ENCODE measurements at regions not wholly inside any gene's neighbourhood (a gene's known extent, or its start where the extent isn't known, plus 50 kb on each side); places are given as distances from the start of the nearest gene placed in this dataset.

DNA sequence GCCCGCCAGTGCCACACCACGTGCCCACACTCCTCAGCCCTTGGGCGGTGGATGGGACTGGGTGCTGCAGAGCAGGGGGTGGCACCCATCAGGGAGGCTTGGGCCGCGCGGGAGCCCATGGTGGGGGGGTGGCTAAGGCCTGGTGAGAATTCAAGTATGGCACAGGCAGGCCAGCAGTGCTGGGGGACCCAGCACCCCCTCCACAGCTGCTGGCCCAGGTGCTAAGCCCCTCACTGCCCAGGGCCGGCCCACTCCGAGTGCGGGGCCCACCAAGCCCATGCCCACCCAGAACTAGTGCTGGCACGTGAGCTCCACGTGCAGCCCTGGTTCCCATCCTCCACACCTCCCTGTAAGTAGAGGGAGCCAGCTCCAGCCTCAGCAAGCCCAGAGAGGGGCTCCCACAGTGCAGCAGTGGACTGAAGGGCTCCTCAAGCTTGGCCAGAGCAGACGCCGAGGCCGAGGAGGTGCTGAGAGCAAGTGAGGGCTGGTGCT, 1091.1 kb upstream of the GJE1 start:
- ChIA-PET POLR2A (ENCODE audit: low non-redundant PET) (no interaction called here), CTCF (no interaction called here)
- H3K36me3 ChIP-seq (ENCODE audit: insufficient read depth, low read length, poor library complexity, severe bottlenecking), result no peaks in the 10 kb centered on the region

GRCh38 chr6:141035312-141036200, 1097.2 kb upstream of the GJE1 start:
- no peak for TF ChIP-seq EZH2 (IDR thresholded peaks at IDR 0.05; ENCODE audit: borderline replicate concordance, low read depth, low read length, poor library complexity, severe bottlenecking)
- no peak for TF ChIP-seq CTCF (conservative IDR thresholded peaks at IDR 0.05; ENCODE audit: low read depth, low read length)
- H3K36me3 ChIP-seq (ENCODE audit: insufficient read depth, low read length, poor library complexity, severe bottlenecking), result no peaks in the 10 kb centered on the region
- H3K9me3 ChIP-seq (ENCODE audit: low read depth, low read length, poor library complexity, severe bottlenecking), result no peaks in the 10 kb centered on the region
- ChIA-PET POLR2A (ENCODE audit: low non-redundant PET) (no interaction called here), CTCF (no interaction called here)
- BruUV-seq (replicated peaks), result no TSS peak
- no peak overlapping the region for H3K4me3 ChIP-seq (ENCODE audit: low read depth, low read length, poor library complexity, severe bottlenecking)
- no peaks in the 10 kb centered on the region for H3K27me3 ChIP-seq (replicated peaks; ENCODE audit: insufficient read depth, low read depth, low read length, poor library complexity)
- no peak overlapping the region for H3K27ac ChIP-seq (ENCODE audit: low read depth, low read length, poor library complexity, severe bottlenecking)
- DNase-seq (ENCODE audit: low spot score), result no peak
- intact Hi-C loops (cut with micrococcal nuclease; ENCODE audit: unreplicated experiment), result no loop called here
- no peaks in the 10 kb centered on the region for H3K4me1 ChIP-seq (ENCODE audit: insufficient read depth, low read length, poor library complexity, severe bottlenecking)

More for the DNA sequence above, 1091.1 kb upstream of the GJE1 start:
- H3K27me3 ChIP-seq (replicated peaks; ENCODE audit: insufficient read depth, low read depth, low read length, poor library complexity), result no peaks in the 10 kb centered on the region
- H3K4me3 ChIP-seq (ENCODE audit: low read depth, low read length, poor library complexity, severe bottlenecking), result no peak overlapping the region
- BruUV-seq (replicated peaks), result no TSS peak
- no peak for TF ChIP-seq CTCF (conservative IDR thresholded peaks at IDR 0.05; ENCODE audit: low read depth, low read length)
- no peak for TF ChIP-seq EZH2 (IDR thresholded peaks at IDR 0.05; ENCODE audit: borderline replicate concordance, low read depth, low read length, poor library complexity, severe bottlenecking)
- intact Hi-C loops (cut with micrococcal nuclease; ENCODE audit: unreplicated experiment), result no loop called here
- DNase-seq (ENCODE audit: low spot score), result no peak
- H3K9me3 ChIP-seq (ENCODE audit: low read depth, low read length, poor library complexity, severe bottlenecking), result peaks cover 6% of the 10 kb centered on the region
- H3K4me1 ChIP-seq (ENCODE audit: insufficient read depth, low read length, poor library complexity, severe bottlenecking), result no peaks in the 10 kb centered on the region
- no peak overlapping the region for H3K27ac ChIP-seq (ENCODE audit: low read depth, low read length, poor library complexity, severe bottlenecking)

DNA sequence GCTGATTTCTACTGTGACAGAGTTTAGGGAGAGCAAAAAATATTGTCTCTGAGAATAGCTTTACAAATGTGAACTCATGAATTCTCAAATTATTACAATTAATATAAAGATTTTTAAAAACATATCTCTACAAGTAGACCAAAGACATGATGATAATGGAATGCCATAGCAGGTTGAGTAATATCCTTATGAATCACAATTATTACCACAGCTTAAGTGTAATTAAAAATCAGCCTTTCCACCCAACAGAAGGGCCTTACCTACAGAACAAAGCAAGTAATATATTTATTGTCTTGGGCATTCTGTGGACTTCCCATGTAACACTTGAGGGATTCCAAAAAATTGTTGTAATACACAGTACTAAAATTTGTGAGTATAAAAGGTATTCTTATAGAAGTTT, 1099.6 kb upstream of the GJE1 start:
- H3K4me1 ChIP-seq (ENCODE audit: insufficient read depth, low read length, poor library complexity, severe bottlenecking), result no peaks in the 10 kb centered on the region
- no peaks in the 10 kb centered on the region for H3K9me3 ChIP-seq (ENCODE audit: low read depth, low read length, poor library complexity, severe bottlenecking)
- no peak overlapping the region for H3K27ac ChIP-seq (ENCODE audit: low read depth, low read length, poor library complexity, severe bottlenecking)
- no peaks in the 10 kb centered on the region for H3K36me3 ChIP-seq (ENCODE audit: insufficient read depth, low read length, poor library complexity, severe bottlenecking)
- intact Hi-C loops (cut with micrococcal nuclease; ENCODE audit: unreplicated experiment), result no loop called here
- H3K4me3 ChIP-seq (ENCODE audit: low read depth, low read length, poor library complexity, severe bottlenecking), result no peak overlapping the region
- CTCF ChIA-PET, result no interaction called here
- TF ChIP-seq EZH2 (IDR thresholded peaks at IDR 0.05; ENCODE audit: borderline replicate concordance, low read depth, low read length, poor library complexity, severe bottlenecking) (no peak), CTCF (conservative IDR thresholded peaks at IDR 0.05; ENCODE audit: low read depth, low read length) (no peak)
- no peak for DNase-seq (ENCODE audit: low spot score)
- no TSS peak for BruUV-seq (replicated peaks)
- H3K27me3 ChIP-seq (replicated peaks; ENCODE audit: insufficient read depth, low read depth, low read length, poor library complexity), result no peaks in the 10 kb centered on the region
- POLR2A ChIA-PET (ENCODE audit: low non-redundant PET), result no interaction called here

Measured in A673 (cell line).